HL-60 (cell line): ENCODE measurements at regions not wholly inside any gene's neighbourhood (a gene's known extent, or its start where the extent isn't known, plus 50 kb on each side); places are given as distances from the start of the nearest gene placed in this dataset.

Experiments
- GABPA ChIP-seq: IDR thresholded peaks from 2 replicates; pipeline ENCODE4 v1.6.1; 2012; ENCODE audit warnings: low read depth
- POLR2AphosphoS5 ChIP-seq: IDR thresholded peaks from 2 replicates; pipeline ENCODE4 v1.6.1; 2012; ENCODE audit warnings: low read depth
- SPI1 ChIP-seq: IDR thresholded peaks from 2 replicates; pipeline ENCODE4 v1.6.1; 2012; ENCODE audit warnings: low read depth, mild to moderate bottlenecking, borderline replicate concordance
- TF ChIP-seq, protein P1 (sequence below): IDR thresholded peaks from one replicate; pipeline ENCODE4 v1.5.1; 2011; ENCODE audit warnings: low read length, control low read depth, inconsistent platforms; ENCODE audit not compliant: insufficient read depth
- TF ChIP-seq, protein P2 (sequence below): IDR thresholded peaks from 2 replicates; pipeline ENCODE4 v1.6.1; 2012; ENCODE audit warnings: low read depth; ENCODE audit not compliant: insufficient replicate concordance

DNA sequence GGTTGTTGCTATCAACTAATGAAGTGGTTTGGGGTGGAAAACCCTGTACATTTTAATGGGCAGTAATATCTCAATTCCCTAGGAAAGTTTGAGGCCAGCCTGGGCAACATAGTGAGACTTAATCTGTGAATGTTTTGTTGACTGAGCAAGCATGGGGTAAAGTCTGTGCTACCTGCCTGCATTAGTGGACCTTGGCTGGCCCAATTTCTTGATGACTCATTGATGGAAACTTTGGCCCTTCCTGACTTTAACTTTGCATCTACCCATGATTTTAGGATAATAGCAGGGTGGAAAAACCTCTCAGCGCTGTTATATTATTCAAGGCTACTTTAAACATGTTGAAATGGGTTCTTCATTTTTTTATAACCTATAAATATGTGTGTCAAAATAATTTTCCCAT lies 389.4 kb upstream of the RORB start:
- TF ChIP-seq, protein P1, sequence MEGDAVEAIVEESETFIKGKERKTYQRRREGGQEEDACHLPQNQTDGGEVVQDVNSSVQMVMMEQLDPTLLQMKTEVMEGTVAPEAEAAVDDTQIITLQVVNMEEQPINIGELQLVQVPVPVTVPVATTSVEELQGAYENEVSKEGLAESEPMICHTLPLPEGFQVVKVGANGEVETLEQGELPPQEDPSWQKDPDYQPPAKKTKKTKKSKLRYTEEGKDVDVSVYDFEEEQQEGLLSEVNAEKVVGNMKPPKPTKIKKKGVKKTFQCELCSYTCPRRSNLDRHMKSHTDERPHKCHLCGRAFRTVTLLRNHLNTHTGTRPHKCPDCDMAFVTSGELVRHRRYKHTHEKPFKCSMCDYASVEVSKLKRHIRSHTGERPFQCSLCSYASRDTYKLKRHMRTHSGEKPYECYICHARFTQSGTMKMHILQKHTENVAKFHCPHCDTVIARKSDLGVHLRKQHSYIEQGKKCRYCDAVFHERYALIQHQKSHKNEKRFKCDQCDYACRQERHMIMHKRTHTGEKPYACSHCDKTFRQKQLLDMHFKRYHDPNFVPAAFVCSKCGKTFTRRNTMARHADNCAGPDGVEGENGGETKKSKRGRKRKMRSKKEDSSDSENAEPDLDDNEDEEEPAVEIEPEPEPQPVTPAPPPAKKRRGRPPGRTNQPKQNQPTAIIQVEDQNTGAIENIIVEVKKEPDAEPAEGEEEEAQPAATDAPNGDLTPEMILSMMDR: no peak
- TF ChIP-seq GABPA: no peak
- TF ChIP-seq POLR2AphosphoS5: no peak
- no peak for TF ChIP-seq SPI1
- TF ChIP-seq, protein P2, sequence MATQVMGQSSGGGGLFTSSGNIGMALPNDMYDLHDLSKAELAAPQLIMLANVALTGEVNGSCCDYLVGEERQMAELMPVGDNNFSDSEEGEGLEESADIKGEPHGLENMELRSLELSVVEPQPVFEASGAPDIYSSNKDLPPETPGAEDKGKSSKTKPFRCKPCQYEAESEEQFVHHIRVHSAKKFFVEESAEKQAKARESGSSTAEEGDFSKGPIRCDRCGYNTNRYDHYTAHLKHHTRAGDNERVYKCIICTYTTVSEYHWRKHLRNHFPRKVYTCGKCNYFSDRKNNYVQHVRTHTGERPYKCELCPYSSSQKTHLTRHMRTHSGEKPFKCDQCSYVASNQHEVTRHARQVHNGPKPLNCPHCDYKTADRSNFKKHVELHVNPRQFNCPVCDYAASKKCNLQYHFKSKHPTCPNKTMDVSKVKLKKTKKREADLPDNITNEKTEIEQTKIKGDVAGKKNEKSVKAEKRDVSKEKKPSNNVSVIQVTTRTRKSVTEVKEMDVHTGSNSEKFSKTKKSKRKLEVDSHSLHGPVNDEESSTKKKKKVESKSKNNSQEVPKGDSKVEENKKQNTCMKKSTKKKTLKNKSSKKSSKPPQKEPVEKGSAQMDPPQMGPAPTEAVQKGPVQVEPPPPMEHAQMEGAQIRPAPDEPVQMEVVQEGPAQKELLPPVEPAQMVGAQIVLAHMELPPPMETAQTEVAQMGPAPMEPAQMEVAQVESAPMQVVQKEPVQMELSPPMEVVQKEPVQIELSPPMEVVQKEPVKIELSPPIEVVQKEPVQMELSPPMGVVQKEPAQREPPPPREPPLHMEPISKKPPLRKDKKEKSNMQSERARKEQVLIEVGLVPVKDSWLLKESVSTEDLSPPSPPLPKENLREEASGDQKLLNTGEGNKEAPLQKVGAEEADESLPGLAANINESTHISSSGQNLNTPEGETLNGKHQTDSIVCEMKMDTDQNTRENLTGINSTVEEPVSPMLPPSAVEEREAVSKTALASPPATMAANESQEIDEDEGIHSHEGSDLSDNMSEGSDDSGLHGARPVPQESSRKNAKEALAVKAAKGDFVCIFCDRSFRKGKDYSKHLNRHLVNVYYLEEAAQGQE: no peak
